ELF-1 (cell line): ENCODE measurements at regions not wholly inside any gene's neighbourhood (a gene's known extent, or its start where the extent isn't known, plus 50 kb on each side); places are given as distances from the start of the nearest gene placed in this dataset.
A peak's percentile ranks its signal among the peaks of the same experiment; 100 is the strongest.
"Not testable (repeated sequence)": the region's sequence is repeated elsewhere in the genome, so short reads cannot be mapped to it uniquely, and the experiment has no call there.

Source experiments
- DNase-seq: peaks from one replicate; pipeline ENCODE4 v3.0.0-alpha.2; 2016; ENCODE audit warnings: low read depth, low spot score

DNA sequence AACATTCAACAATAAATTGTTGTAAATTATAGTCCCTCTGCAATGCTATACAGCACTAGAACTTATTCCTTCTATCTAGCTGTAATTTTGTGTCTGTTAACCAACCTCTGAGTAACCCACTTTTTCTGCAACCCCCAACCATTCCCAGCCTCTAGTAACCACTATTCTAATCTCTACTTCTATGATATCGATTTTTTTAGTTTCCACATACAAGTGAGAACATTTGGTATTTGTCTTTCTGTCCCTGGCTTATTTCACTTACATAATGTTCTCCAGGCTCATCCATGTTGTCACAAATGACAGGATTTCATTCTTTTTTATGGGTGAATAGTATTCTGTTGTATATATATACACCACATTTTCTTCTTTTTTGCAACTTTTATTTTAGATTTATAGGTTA lies 147.6 kb downstream of the MAIP1 start:
- DNase-seq: no peak

GRCh38 chr2:200104015-200104414 lies 148.6 kb downstream of the MAIP1 start:
- DNase-seq: peak; percentile 34

DNA sequence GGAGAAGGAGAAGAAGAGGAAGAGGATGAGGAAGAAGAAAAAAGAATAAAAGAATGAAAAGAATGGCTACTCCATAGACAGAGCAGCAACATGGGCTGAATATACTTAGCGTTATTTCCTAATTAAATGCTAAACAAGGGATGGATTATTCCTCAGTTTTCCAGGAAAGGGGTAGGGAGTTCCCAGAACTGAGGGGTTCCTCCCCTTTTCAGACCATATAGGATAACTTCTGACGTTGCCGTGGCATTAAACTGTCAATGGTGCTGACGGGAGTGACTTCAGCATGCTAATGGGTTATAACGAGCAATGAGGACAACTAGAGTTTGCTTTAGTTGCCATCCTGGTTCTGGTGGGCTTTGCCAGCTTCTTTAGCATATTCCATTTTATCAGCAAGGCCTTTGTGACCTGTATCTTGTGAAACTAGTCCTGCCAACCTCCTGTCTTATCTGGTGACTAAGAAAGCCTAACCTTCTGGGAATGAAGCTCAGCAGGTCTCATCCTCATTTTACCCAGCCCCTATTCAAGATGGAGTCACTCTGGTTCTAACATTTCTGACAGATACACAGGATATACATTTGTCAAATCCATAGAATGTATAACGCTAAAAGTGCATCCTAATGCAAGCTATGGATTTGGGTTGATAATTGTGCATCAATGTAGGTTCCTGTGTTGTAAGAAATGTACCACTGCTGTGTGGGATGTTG lies 152.3 kb downstream of the MAIP1 start:
- no peak for DNase-seq

GRCh38 chr2:200109421-200109820 lies 154.0 kb downstream of the MAIP1 start:
- DNase-seq: no peak

DNA sequence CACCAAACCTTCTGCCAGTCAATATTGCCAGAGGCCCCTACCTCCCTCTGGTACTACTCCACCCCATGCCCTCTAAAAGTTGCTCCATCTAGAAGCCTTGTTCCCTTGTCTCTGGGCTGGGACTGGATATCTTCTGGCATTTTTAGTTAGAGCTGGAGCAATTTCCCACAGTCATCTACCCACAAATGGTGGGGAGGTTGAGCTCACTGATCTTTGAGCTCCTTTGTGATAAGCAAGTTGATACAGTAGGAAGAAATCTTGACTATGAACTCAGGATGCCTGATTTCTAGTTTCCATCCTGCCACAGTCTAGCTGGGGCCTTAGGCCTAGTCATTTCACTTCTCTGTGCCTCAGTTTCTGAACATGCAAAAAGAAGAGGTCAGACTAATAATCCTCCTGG lies 155.0 kb downstream of the MAIP1 start:
- DNase-seq: no peak

DNA sequence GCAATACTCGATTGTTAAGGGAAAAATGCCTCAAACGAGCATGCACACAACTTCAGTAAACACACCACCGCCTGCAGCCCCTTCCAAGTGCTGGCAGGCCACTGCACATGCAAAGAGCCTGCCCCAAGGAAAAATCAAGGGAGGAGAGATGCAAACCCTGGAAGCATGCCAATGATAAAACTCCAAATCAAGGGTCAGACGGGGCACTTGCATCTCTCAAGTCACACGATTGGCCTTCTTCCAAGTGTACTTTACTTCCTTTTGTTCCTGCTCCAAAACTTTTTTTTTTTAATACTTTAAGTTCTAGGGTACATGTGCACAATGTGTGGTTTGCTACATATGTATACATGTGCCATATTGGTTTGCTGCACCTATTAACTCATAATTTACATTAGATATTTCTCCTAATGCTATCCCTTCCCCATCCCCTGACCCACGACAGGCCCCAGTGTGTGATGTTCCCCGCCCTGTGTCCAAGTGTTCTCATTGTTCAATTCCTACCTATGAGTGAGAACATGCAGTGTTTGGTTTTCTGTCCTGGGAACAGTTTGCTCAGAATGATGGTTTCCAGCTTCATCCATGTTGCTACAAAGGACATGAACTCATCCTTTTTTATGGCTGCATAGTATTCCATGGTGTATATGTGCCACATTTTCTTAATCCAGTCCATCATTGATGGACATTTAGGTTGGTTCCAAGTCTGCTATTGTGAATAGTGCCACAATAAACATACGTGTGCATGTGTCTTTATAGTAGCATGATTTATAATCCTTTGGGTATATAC lies 157.8 kb downstream of the MAIP1 start:
- DNase-seq: not testable (repeated sequence)

GRCh38 chr2:200119236-200119635 lies 163.9 kb downstream of the MAIP1 start:
- no peak for DNase-seq

- DNase-seq: no peak
These were observed 166.5 kb downstream of the MAIP1 start for GRCh38 chr2:200121931-200122330.

DNA sequence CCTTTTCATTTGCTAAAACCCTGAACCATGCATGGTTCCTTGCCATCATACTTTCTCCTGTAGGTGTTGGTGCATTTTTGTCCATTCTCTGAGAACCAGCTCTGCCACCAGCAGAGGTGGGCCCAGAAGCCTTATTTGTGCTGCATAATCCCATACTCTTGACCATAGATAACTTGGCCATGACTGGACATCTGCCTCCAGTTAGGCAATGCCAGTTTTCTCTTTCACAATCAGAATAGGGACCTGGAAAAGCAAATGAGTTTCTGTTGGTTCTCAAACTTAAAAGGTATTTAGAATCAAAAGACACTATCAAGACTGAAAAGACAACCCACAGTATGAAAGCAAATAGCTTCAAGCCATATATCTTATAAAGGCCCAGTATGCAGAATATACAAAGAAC lies 167.3 kb downstream of the MAIP1 start:
- DNase-seq: no peak

DNA sequence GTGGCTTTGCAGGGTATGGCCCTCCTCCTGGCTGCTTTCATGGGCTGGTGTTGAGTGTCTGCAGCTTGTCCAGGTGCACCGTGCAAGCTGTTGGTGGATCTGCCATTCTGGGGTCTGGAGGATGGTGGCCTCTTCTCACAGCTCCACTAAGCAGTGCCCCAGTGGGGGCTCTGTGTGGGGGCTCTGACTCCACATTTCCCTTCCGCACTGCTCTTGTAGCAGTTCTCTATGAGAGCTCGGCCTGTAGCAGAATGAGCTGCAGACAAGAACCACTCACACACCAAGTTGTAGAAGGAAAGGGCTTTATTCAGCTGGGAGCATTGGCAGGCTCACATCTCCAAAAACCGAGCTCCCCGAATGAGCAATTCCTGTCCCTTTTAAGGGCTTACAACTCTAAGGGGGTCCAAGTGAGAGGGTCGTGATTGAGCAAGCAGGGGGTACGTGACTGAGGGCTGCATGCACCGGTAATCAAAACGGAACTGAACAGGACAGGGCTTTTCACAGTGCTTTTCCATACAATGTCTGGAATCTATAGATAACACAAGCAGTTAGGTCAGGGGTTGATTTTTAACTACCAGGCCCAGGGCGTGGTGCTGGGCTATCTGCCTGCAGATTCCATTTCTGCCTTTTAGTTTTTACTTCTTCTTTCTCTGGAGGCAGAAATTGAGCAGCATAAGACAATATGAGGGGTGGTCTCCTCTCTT lies 169.4 kb downstream of the MAIP1 start:
- not testable (repeated sequence) for DNase-seq

- peak; percentile 39 for DNase-seq
These were observed 170.3 kb downstream of the MAIP1 start for GRCh38 chr2:200125444-200126284.

DNA sequence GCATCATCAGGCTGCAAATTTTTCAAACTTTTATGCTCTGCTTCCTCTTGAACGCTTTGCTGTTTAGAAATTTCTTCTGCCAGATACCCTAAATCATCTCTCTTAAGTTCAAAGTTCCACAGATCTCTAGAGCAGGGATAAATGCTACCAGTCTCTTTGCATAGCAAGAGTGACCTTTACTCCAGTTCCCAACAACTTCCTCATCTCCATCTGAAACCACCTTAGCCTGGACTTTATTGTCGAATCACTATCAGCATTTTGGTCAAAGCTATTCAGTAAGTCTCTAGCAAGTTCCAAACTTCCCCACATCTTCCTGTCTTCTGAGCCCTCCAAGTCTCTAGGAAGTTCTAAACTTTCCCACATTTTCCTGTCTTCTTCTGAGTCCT lies 170.9 kb downstream of the MAIP1 start:
- DNase-seq: peak; percentile 8

DNA sequence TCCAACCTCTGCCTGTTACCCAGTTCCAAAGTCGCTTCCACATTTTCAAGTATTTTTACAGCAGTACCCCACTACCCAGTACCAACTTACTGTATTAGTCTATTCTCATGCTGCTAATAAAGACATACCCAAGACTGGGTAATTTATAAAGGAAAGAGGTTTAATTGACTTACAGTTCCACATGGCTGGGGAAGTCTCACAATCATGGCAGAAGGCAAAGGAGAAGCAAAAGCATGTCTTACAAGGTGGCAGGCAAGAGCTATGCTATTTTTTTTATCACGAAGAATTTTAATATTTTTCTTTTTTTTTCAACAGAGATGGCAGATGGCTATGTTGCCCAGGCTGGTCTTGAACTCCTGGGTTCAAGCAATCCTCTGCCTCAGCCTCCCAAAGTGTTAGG lies 171.3 kb downstream of the MAIP1 start:
- DNase-seq: not testable (repeated sequence)

DNA sequence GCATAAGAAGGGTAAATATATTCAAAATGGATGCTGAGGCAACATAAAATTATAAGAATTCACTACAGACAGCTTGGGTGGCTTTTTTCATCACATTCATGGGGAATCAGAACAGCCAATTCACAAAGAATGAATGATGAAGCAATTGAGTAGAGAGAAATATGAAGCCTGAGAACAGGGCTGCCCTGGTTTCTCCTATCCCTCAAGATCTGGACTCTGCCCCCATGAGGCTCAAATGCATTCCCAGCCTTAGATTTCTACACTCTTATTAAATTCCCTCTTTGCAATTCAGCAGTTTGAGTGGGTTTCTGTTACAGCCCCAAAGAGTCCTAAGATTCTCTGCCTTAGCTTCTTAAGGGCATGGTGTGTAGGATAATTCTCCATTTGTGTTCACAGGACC lies 172.5 kb downstream of the MAIP1 start:
- DNase-seq: no peak

GRCh38 chr2:200128296-200128695 lies 172.9 kb downstream of the MAIP1 start:
- no peak for DNase-seq

DNA sequence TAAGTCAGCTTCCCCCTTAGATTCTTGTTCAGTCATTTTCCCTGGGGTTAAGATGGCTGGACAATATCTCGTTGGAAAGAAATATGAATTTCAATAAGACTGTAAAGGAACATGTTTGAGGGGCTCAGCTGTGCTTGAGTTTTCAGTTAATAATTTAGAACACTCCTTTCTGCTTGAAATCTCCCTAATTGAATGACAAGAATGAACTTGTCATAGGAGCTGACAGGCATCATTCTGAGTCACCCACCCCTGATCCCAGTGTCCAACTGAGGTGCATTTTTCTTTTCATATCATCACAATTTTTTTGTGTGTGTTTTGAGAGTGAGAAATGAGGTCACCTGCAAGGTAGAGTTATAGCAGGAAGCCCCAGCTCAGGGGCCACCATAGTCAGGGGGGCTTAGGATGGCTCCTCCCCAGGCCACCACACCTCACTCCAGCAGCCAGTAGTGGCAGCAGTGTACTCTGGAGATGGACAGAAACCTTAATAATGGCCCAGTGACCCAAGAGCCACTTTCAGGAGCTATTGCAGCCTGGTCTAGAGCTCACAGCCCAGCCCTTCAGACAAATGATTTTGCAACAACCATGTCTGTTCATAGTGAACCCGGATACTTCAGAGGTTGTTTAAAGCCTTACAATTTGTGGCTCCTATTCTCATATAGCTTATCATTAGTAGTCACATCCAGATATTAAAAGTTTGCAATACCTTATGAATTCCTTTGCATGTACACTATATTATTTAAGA lies 174.5 kb downstream of the MAIP1 start:
- DNase-seq: no peak

DNA sequence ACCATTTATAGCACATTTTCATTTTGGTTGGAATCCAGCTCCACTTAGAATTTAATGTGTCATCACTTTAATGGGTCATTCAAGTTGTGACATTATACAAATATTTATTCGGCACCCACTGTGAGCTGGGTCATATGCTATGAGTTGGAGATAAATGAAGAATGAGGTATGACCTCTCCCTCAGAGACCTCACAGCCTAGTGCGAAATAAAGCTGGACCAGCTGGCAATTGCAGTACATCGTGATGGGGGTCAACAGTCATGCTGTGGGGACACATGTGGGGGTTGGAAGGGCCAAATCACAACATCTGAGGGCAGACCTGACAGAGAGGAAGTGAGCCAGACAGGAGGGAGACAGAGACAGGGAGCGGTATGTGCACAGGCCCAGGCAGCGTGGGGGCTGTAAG lies 175.4 kb downstream of the MAIP1 start:
- DNase-seq: no peak

- DNase-seq: no peak
These were observed 175.2 kb upstream of the SPATS2L start for GRCh38 chr2:200131307-200131706.

GRCh38 chr2:200135082-200135481 lies 171.4 kb upstream of the SPATS2L start:
- DNase-seq: no peak

DNA sequence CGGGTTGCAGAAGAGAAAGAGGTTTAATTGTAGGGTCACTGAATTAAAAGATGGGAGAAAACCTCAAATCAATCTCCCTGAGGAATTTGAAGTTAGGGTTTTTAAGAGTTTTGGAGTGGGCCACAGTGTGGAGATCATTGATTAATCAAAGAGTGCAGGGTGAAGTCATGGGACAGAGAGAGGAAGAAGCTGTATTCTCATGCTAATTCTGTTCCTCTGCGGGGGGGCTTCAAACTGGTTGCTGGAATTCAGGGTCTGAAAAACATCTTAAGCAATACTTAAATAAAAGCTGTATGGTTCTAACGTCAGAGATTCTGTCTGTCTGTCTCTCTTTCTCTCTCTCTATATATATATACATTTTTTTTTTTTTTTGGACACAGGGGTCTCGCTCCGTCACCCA lies 169.8 kb upstream of the SPATS2L start:
- peak; percentile 75 for DNase-seq

GRCh38 chr2:200137271-200137670 lies 169.2 kb upstream of the SPATS2L start:
- DNase-seq: no peak
